ENCODE measurements at regions not wholly inside any gene's neighbourhood (a gene's known extent, or its start where the extent isn't known, plus 50 kb on each side); places are given as distances from the start of the nearest gene placed in this dataset.

- Mint-ChIP-seq H3K27me3 (ENCODE audit: unreplicated experiment) (no peaks in the 10 kb centered on the region), H3K4me1 (ENCODE audit: unreplicated experiment) (no peaks in the 10 kb centered on the region), H3K4me3 (ENCODE audit: unreplicated experiment) (no peak overlapping the region), H3K9me3 (ENCODE audit: unreplicated experiment) (no peaks in the 10 kb centered on the region), H3K27ac (ENCODE audit: unreplicated experiment) (no peak overlapping the region), H3K36me3 (ENCODE audit: low read depth, unreplicated experiment) (no peaks in the 10 kb centered on the region)
- no peak for TF ChIP-seq CTCF (IDR thresholded peaks at IDR 0.05; ENCODE audit: unreplicated experiment)
- DNase-seq (ENCODE audit: low spot score), result no peak
Observed at GRCh38 chr21:21734088-21734487, 735.9 kb downstream of the NCAM2 start.

GRCh38 chr21:21737186-21737585, 739.0 kb downstream of the NCAM2 start:
- no peak for DNase-seq (ENCODE audit: low spot score)
- H3K4me3 Mint-ChIP-seq (ENCODE audit: unreplicated experiment), result no peak overlapping the region
- H3K27ac Mint-ChIP-seq (ENCODE audit: unreplicated experiment), result no peak overlapping the region
- no peaks in the 10 kb centered on the region for H3K27me3 Mint-ChIP-seq (ENCODE audit: unreplicated experiment)
- H3K36me3 Mint-ChIP-seq (ENCODE audit: low read depth, unreplicated experiment), result no peaks in the 10 kb centered on the region
- H3K4me1 Mint-ChIP-seq (ENCODE audit: unreplicated experiment), result no peaks in the 10 kb centered on the region
- no peak for TF ChIP-seq CTCF (IDR thresholded peaks at IDR 0.05; ENCODE audit: unreplicated experiment)
- no peaks in the 10 kb centered on the region for H3K9me3 Mint-ChIP-seq (ENCODE audit: unreplicated experiment)

DNA sequence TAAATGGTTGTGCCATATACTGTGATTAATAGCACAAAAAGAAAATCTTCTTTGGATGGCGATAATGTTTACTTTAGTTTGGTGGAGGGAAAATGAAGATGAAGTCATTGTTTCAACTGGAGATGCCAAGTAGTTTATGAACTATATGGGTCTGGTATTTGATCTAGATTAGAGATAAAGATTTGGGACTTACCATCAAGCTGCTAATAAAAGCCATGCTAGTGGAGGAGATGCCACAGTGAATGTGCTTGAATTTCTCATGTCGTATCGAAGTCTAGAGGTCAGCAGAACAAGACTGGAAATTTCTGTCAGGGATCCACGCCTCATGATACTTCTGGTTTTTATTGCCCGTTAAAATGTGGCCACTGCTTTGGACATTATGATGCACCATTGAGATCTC, 742.0 kb downstream of the NCAM2 start:
- no peaks in the 10 kb centered on the region for H3K4me1 Mint-ChIP-seq (ENCODE audit: unreplicated experiment)
- H3K9me3 Mint-ChIP-seq (ENCODE audit: unreplicated experiment), result no peaks in the 10 kb centered on the region
- no peak for TF ChIP-seq CTCF (IDR thresholded peaks at IDR 0.05; ENCODE audit: unreplicated experiment)
- H3K27me3 Mint-ChIP-seq (ENCODE audit: unreplicated experiment), result peaks cover under 1% of the 10 kb centered on the region
- DNase-seq (ENCODE audit: low spot score), result no peak
- H3K4me3 Mint-ChIP-seq (ENCODE audit: unreplicated experiment), result no peak overlapping the region
- H3K27ac Mint-ChIP-seq (ENCODE audit: unreplicated experiment), result no peak overlapping the region
- no peaks in the 10 kb centered on the region for H3K36me3 Mint-ChIP-seq (ENCODE audit: low read depth, unreplicated experiment)

DNA sequence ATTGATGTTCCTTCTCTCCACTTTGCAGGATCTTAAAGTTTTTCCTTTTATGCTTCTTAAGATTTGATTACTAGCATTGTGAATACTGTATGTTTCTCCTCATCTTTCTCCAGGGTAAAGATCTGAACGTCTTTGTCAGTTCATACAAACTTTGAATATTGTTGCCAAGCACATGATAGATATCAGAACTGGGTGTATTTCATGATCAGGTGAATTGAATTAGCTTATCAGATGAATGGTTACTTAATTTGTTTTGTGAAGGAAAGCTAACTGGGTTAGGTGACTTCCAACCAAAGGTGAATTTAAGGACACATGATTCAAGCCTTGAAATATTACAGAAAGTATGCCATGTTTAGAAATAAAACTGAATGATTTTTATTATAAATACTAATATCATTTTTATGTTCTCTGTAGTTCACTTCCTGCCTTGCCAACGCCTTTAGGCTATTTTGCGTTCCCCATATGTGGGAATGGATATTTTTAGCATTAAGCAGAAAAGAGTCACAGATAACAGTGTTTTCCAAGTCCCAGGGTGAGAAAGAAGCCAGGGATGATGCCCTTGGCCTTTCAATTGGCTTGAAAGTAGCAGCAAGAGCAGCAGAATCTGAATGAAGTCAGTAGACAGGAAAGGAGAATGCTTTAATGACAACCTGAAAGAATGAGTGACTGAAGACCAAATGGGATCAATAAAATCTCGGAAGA, 752.1 kb downstream of the NCAM2 start:
- no peak overlapping the region for H3K27ac Mint-ChIP-seq (ENCODE audit: unreplicated experiment)
- no peak overlapping the region for H3K4me3 Mint-ChIP-seq (ENCODE audit: unreplicated experiment)
- no peak for TF ChIP-seq CTCF (IDR thresholded peaks at IDR 0.05; ENCODE audit: unreplicated experiment)
- H3K27me3 Mint-ChIP-seq (ENCODE audit: unreplicated experiment), result no peaks in the 10 kb centered on the region
- no peaks in the 10 kb centered on the region for H3K9me3 Mint-ChIP-seq (ENCODE audit: unreplicated experiment)
- no peak for DNase-seq (ENCODE audit: low spot score)
- H3K4me1 Mint-ChIP-seq (ENCODE audit: unreplicated experiment), result peaks cover 5% of the 10 kb centered on the region
- no peaks in the 10 kb centered on the region for H3K36me3 Mint-ChIP-seq (ENCODE audit: low read depth, unreplicated experiment)

DNA sequence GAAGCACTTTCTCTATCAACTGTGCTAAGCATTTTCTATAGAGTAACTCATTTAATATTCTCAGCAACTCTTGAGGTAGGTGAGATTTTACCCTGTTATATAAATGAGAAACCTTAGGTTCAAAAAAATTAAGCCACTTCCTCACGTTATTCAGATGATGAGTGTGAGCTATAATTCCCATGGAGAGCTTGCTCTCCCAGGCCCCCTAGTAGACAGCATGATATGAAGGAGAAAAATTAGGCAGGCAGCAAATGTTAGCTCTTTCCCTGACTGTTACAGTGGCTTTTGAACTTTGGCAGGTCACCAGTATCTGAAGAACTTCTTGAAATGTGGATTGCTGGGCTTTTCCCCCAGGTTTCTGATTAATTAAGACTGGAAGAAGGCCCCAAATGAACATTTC, 753.1 kb downstream of the NCAM2 start:
- TF ChIP-seq CTCF (IDR thresholded peaks at IDR 0.05; ENCODE audit: unreplicated experiment), result no peak
- no peaks in the 10 kb centered on the region for H3K27me3 Mint-ChIP-seq (ENCODE audit: unreplicated experiment)
- DNase-seq (ENCODE audit: low spot score), result no peak
- H3K9me3 Mint-ChIP-seq (ENCODE audit: unreplicated experiment), result no peaks in the 10 kb centered on the region
- H3K36me3 Mint-ChIP-seq (ENCODE audit: low read depth, unreplicated experiment), result no peaks in the 10 kb centered on the region
- no peak overlapping the region for H3K27ac Mint-ChIP-seq (ENCODE audit: unreplicated experiment)
- no peak overlapping the region for H3K4me3 Mint-ChIP-seq (ENCODE audit: unreplicated experiment)
- peaks cover 5% of the 10 kb centered on the region for H3K4me1 Mint-ChIP-seq (ENCODE audit: unreplicated experiment)

Data from endothelial cell (in vitro differentiated cells).